ENCODE measurements at regions not wholly inside any gene's neighbourhood (a gene's known extent, or its start where the extent isn't known, plus 50 kb on each side); places are given as distances from the start of the nearest gene placed in this dataset.

GRCh38 chr6:163667372-163668060, 253.0 kb downstream of the QKI start:
- no peak for DNase-seq (ENCODE audit: low spot score)
- Mint-ChIP-seq H3K9me3 (no peaks in the 10 kb centered on the region), H3K36me3 (ENCODE audit: low read depth) (no peaks in the 10 kb centered on the region), H3K4me1 (ENCODE audit: low read depth) (peaks cover 7% of the 10 kb centered on the region), H3K4me3 (no peak overlapping the region), H3K27me3 (ENCODE audit: insufficient read depth) (peaks cover 3% of the 10 kb centered on the region), H3K27ac (no peak overlapping the region)
- intact Hi-C loops (cut with micrococcal nuclease), result no loop called here

- intact Hi-C loops (cut with micrococcal nuclease), result no loop called here
- Mint-ChIP-seq H3K27ac (no peak overlapping the region), H3K9me3 (no peaks in the 10 kb centered on the region)
Measured at GRCh38 chr6:163665464-163665863, 250.9 kb downstream of the QKI start.

GRCh38 chr6:163663575-163663974, 249.1 kb downstream of the QKI start:
- DNase-seq (ENCODE audit: low spot score), result no peak
- peaks cover 11% of the 10 kb centered on the region for H3K4me1 Mint-ChIP-seq (ENCODE audit: low read depth)
- H3K27ac Mint-ChIP-seq, result no peak overlapping the region
- no peak overlapping the region for H3K4me3 Mint-ChIP-seq
- H3K9me3 Mint-ChIP-seq, result no peaks in the 10 kb centered on the region
- no peaks in the 10 kb centered on the region for H3K36me3 Mint-ChIP-seq (ENCODE audit: low read depth)
- peaks cover 13% of the 10 kb centered on the region for H3K27me3 Mint-ChIP-seq (ENCODE audit: insufficient read depth)
- intact Hi-C loops (cut with micrococcal nuclease), result no loop called here

More at GRCh38 chr6:163665464-163665863, 250.9 kb downstream of the QKI start:
- peaks cover 5% of the 10 kb centered on the region for H3K27me3 Mint-ChIP-seq (ENCODE audit: insufficient read depth)
- H3K4me1 Mint-ChIP-seq (ENCODE audit: low read depth), result peaks cover 11% of the 10 kb centered on the region
- H3K4me3 Mint-ChIP-seq, result no peak overlapping the region
- DNase-seq (ENCODE audit: low spot score), result no peak
- H3K36me3 Mint-ChIP-seq (ENCODE audit: low read depth), result no peaks in the 10 kb centered on the region

- Mint-ChIP-seq H3K9me3 (no peaks in the 10 kb centered on the region), H3K27ac (no peak overlapping the region), H3K36me3 (ENCODE audit: low read depth) (no peaks in the 10 kb centered on the region), H3K4me1 (ENCODE audit: low read depth) (peaks cover 10% of the 10 kb centered on the region), H3K27me3 (ENCODE audit: insufficient read depth) (peaks cover 15% of the 10 kb centered on the region), H3K4me3 (no peak overlapping the region)
- intact Hi-C loops (cut with micrococcal nuclease), result no loop called here
- no peak for DNase-seq (ENCODE audit: low spot score)
Measured at GRCh38 chr6:163662604-163663225, 248.2 kb downstream of the QKI start.

GRCh38 chr6:163661272-163661671, 246.8 kb downstream of the QKI start:
- H3K9me3 Mint-ChIP-seq, result no peaks in the 10 kb centered on the region
- intact Hi-C loops (cut with micrococcal nuclease), result no loop called here

GRCh38 chr6:163659803-163660202, 245.3 kb downstream of the QKI start:
- peaks cover 15% of the 10 kb centered on the region for H3K27me3 Mint-ChIP-seq (ENCODE audit: insufficient read depth)
- H3K4me3 Mint-ChIP-seq, result no peak overlapping the region
- H3K36me3 Mint-ChIP-seq (ENCODE audit: low read depth), result no peaks in the 10 kb centered on the region
- no peak for DNase-seq (ENCODE audit: low spot score)
- H3K4me1 Mint-ChIP-seq (ENCODE audit: low read depth), result peaks cover 4% of the 10 kb centered on the region
- H3K27ac Mint-ChIP-seq, result no peak overlapping the region
- no peaks in the 10 kb centered on the region for H3K9me3 Mint-ChIP-seq
- intact Hi-C loops (cut with micrococcal nuclease), result no loop called here

More at GRCh38 chr6:163661272-163661671, 246.8 kb downstream of the QKI start:
- Mint-ChIP-seq H3K36me3 (ENCODE audit: low read depth) (no peaks in the 10 kb centered on the region), H3K4me3 (no peak overlapping the region), H3K4me1 (ENCODE audit: low read depth) (peaks cover 4% of the 10 kb centered on the region), H3K27me3 (ENCODE audit: insufficient read depth) (peaks cover 15% of the 10 kb centered on the region), H3K27ac (no peak overlapping the region)
- DNase-seq (ENCODE audit: low spot score), result no peak

- Mint-ChIP-seq H3K9me3 (no peaks in the 10 kb centered on the region), H3K27ac (no peak overlapping the region), H3K4me1 (ENCODE audit: low read depth) (no peaks in the 10 kb centered on the region), H3K27me3 (ENCODE audit: insufficient read depth) (peaks cover 15% of the 10 kb centered on the region), H3K4me3 (no peak overlapping the region), H3K36me3 (ENCODE audit: low read depth) (no peaks in the 10 kb centered on the region)
- intact Hi-C loops (cut with micrococcal nuclease), result no loop called here
- no peak for DNase-seq (ENCODE audit: low spot score)
Measured at GRCh38 chr6:163655217-163656121, 241.0 kb downstream of the QKI start.

GRCh38 chr6:163651915-163652668, 237.6 kb downstream of the QKI start:
- Mint-ChIP-seq H3K36me3 (ENCODE audit: low read depth) (no peaks in the 10 kb centered on the region), H3K27ac (no peak overlapping the region), H3K4me1 (ENCODE audit: low read depth) (no peaks in the 10 kb centered on the region), H3K27me3 (ENCODE audit: insufficient read depth) (peaks cover 2% of the 10 kb centered on the region), H3K9me3 (no peaks in the 10 kb centered on the region), H3K4me3 (no peak overlapping the region)
- intact Hi-C loops (cut with micrococcal nuclease), result no loop called here
- DNase-seq (ENCODE audit: low spot score), result no peak

- Mint-ChIP-seq H3K4me3 (no peak overlapping the region), H3K36me3 (ENCODE audit: low read depth) (no peaks in the 10 kb centered on the region), H3K27me3 (ENCODE audit: insufficient read depth) (peaks cover 2% of the 10 kb centered on the region), H3K4me1 (ENCODE audit: low read depth) (no peaks in the 10 kb centered on the region), H3K27ac (no peak overlapping the region), H3K9me3 (no peaks in the 10 kb centered on the region)
- intact Hi-C loops (cut with micrococcal nuclease), result no loop called here
- no peak for DNase-seq (ENCODE audit: low spot score)
Measured at GRCh38 chr6:163651426-163651825, 236.9 kb downstream of the QKI start.

GRCh38 chr6:163648868-163649267, 234.3 kb downstream of the QKI start:
- intact Hi-C loops (cut with micrococcal nuclease), result no loop called here
- Mint-ChIP-seq H3K27me3 (ENCODE audit: insufficient read depth) (peaks cover 2% of the 10 kb centered on the region), H3K4me3 (no peak overlapping the region), H3K4me1 (ENCODE audit: low read depth) (no peaks in the 10 kb centered on the region), H3K36me3 (ENCODE audit: low read depth) (no peaks in the 10 kb centered on the region), H3K9me3 (no peaks in the 10 kb centered on the region), H3K27ac (no peak overlapping the region)
- no peak for DNase-seq (ENCODE audit: low spot score)

GRCh38 chr6:163647624-163648023, 233.1 kb downstream of the QKI start:
- intact Hi-C loops (cut with micrococcal nuclease), result no loop called here
- H3K27me3 Mint-ChIP-seq (ENCODE audit: insufficient read depth), result peaks cover 2% of the 10 kb centered on the region
- H3K27ac Mint-ChIP-seq, result no peak overlapping the region

GRCh38 chr6:163646866-163647265, 232.3 kb downstream of the QKI start:
- intact Hi-C loops (cut with micrococcal nuclease), result no loop called here
- no peak overlapping the region for H3K4me3 Mint-ChIP-seq
- no peak overlapping the region for H3K27ac Mint-ChIP-seq
- DNase-seq (ENCODE audit: low spot score), result no peak
- H3K4me1 Mint-ChIP-seq (ENCODE audit: low read depth), result no peaks in the 10 kb centered on the region
- peaks cover 1% of the 10 kb centered on the region for H3K27me3 Mint-ChIP-seq (ENCODE audit: insufficient read depth)
- H3K9me3 Mint-ChIP-seq, result no peaks in the 10 kb centered on the region
- H3K36me3 Mint-ChIP-seq (ENCODE audit: low read depth), result no peaks in the 10 kb centered on the region

More at GRCh38 chr6:163647624-163648023, 233.1 kb downstream of the QKI start:
- H3K9me3 Mint-ChIP-seq, result no peaks in the 10 kb centered on the region
- H3K36me3 Mint-ChIP-seq (ENCODE audit: low read depth), result no peaks in the 10 kb centered on the region
- no peak overlapping the region for H3K4me3 Mint-ChIP-seq
- H3K4me1 Mint-ChIP-seq (ENCODE audit: low read depth), result no peaks in the 10 kb centered on the region
- no peak for DNase-seq (ENCODE audit: low spot score)
